ENCODE measurements at regions not wholly inside any gene's neighbourhood (a gene's known extent, or its start where the extent isn't known, plus 50 kb on each side); places are given as distances from the start of the nearest gene placed in this dataset.

- no peak overlapping the region for H3K4me3 ChIP-seq (ENCODE audit: control insufficient read depth, low read depth, low read length)
- TF ChIP-seq CTCF (conservative IDR thresholded peaks at IDR 0.05; ENCODE audit: control insufficient read depth, insufficient read depth, low read depth, low read length): no peak
- no peak for DNase-seq (ENCODE audit: low read depth)
Observed at GRCh38 chr16:75918109-75918508, 191.8 kb upstream of the CPHXL start.

GRCh38 chr16:75919664-75920063 lies 193.4 kb upstream of the CPHXL start:
- no peak for TF ChIP-seq CTCF (conservative IDR thresholded peaks at IDR 0.05; ENCODE audit: control insufficient read depth, insufficient read depth, low read depth, low read length)
- peak; percentile 44 for DNase-seq (ENCODE audit: low read depth)
- H3K4me3 ChIP-seq (ENCODE audit: control insufficient read depth, low read depth, low read length): no peak overlapping the region

GRCh38 chr16:75921281-75921680 lies 195.0 kb upstream of the CPHXL start:
- DNase-seq (ENCODE audit: low read depth): no peak
- H3K4me3 ChIP-seq (ENCODE audit: control insufficient read depth, low read depth, low read length): no peak overlapping the region
- TF ChIP-seq CTCF (conservative IDR thresholded peaks at IDR 0.05; ENCODE audit: control insufficient read depth, insufficient read depth, low read depth, low read length): no peak

GRCh38 chr16:75922250-75922649 lies 196.0 kb upstream of the CPHXL start:
- DNase-seq (ENCODE audit: low read depth): no peak
- no peak for TF ChIP-seq CTCF (conservative IDR thresholded peaks at IDR 0.05; ENCODE audit: control insufficient read depth, insufficient read depth, low read depth, low read length)
- no peak overlapping the region for H3K4me3 ChIP-seq (ENCODE audit: control insufficient read depth, low read depth, low read length)

GRCh38 chr16:75924397-75924796 lies 198.1 kb upstream of the CPHXL start:
- no peak overlapping the region for H3K4me3 ChIP-seq (ENCODE audit: control insufficient read depth, low read depth, low read length)
- TF ChIP-seq CTCF (conservative IDR thresholded peaks at IDR 0.05; ENCODE audit: control insufficient read depth, insufficient read depth, low read depth, low read length): no peak
- DNase-seq (ENCODE audit: low read depth): no peak

GRCh38 chr16:75927810-75928209 lies 201.5 kb upstream of the CPHXL start:
- no peak for TF ChIP-seq CTCF (conservative IDR thresholded peaks at IDR 0.05; ENCODE audit: control insufficient read depth, insufficient read depth, low read depth, low read length)

GRCh38 chr16:75928295-75928694 lies 202.0 kb upstream of the CPHXL start:
- DNase-seq (ENCODE audit: low read depth): peak; percentile 60
- no peak for TF ChIP-seq CTCF (conservative IDR thresholded peaks at IDR 0.05; ENCODE audit: control insufficient read depth, insufficient read depth, low read depth, low read length)
- H3K4me3 ChIP-seq (ENCODE audit: control insufficient read depth, low read depth, low read length): no peak overlapping the region

More at GRCh38 chr16:75927810-75928209, 201.5 kb upstream of the CPHXL start:
- H3K4me3 ChIP-seq (ENCODE audit: control insufficient read depth, low read depth, low read length): no peak overlapping the region
- DNase-seq (ENCODE audit: low read depth): no peak
